Transverse colon (tissue), 3 donors: ENCODE measurements at regions not wholly inside any gene's neighbourhood (a gene's known extent, or its start where the extent isn't known, plus 50 kb on each side); places are given as distances from the start of the nearest gene placed in this dataset.

Experiments
- CTCF ChIP-seq, 5 experiments: fragments of 200-600 bp in 3 of 5; fragments of 450-650 bp in 2 of 5; sonication (generic) in 3 of 5; IDR thresholded peaks; 1 replicate in 2 of 5; 2 replicates in 3 of 5; pipeline ENCODE4 v1.5.1; 2016 to 2017; ENCODE audit warnings: antibody characterized with exemption in 5 of 5, inconsistent platforms in 3 of 5, mild to moderate bottlenecking in 2 of 5, moderate library complexity in 1 of 5
- POLR2A ChIP-seq: fragments of 450-650 bp; IDR thresholded peaks from one replicate; pipeline ENCODE4 v1.6.1; 2016; ENCODE audit warnings: antibody characterized with exemption, mild to moderate bottlenecking, moderate library complexity

GRCh38 chr3:19029837-19030521, 118.3 kb upstream of the KCNH8 start:
- TF ChIP-seq CTCF (IDR thresholded peaks at IDR 0.05) (no peak), POLR2A (no peak)
